ENCODE measurements at regions not wholly inside any gene's neighbourhood (a gene's known extent, or its start where the extent isn't known, plus 50 kb on each side); places are given as distances from the start of the nearest gene placed in this dataset.

- 44% methylated on average over 3 of the region's 3 CpGs for WGBS (ENCODE audit: low lambda C conversion rate)
- Histone ChIP-seq H3K4me3 (ENCODE audit: low read depth in 2 of 2, low read length in 1 of 2) (no peak overlapping the region; a peak in 1 of 4 replicates), H3K9ac (peak overlapping the region; percentile 61)
- TF ChIP-seq CHD2 (IDR thresholded peaks at IDR 0.05; ENCODE audit: low read length, partially characterized antibody) (no peak), TAF1 (IDR thresholded peaks at IDR 0.05; ENCODE audit: borderline replicate concordance, low read depth, low read length) (no peak), RAD21 (IDR thresholded peaks at IDR 0.05; ENCODE audit: low read length) (no peak), POLR2AphosphoS5 (IDR thresholded peaks at IDR 0.05; ENCODE audit: low read depth, low read length) (peak; percentile 64; the same call in 1 of the 2 replicates), NFIC (IDR thresholded peaks at IDR 0.05; ENCODE audit: borderline replicate concordance) (peak; percentile 81), JUND (IDR thresholded peaks at IDR 0.05) (peak; percentile 98), TCF12 (IDR thresholded peaks at IDR 0.05) (peak; percentile 98), FOSL2 (IDR thresholded peaks at IDR 0.05; ENCODE audit: borderline replicate concordance, low read depth) (peak; percentile 94), MAX (IDR thresholded peaks at IDR 0.05; ENCODE audit: low read depth) (no peak), SMC3 (IDR thresholded peaks at IDR 0.05; ENCODE audit: low read depth, low read length) (no peak), MXI1 (IDR thresholded peaks at IDR 0.05; ENCODE audit: low read depth, low read length) (no peak), RFX5 (IDR thresholded peaks at IDR 0.05; ENCODE audit: low read length) (no peak), USF1 (IDR thresholded peaks at IDR 0.05; ENCODE audit: borderline replicate concordance, low read depth) (no peak), GATA2 (CRISPR knock-in tag; IDR thresholded peaks at IDR 0.05) (no peak), PBX3 (IDR thresholded peaks at IDR 0.05) (peak; percentile 84), RCOR1 (IDR thresholded peaks at IDR 0.05; ENCODE audit: low read length) (no peak), ZBTB33 (IDR thresholded peaks at IDR 0.05; ENCODE audit: borderline replicate concordance, low read depth) (peak; percentile 39; the same call in 1 of the 2 replicates), FOXM1 (IDR thresholded peaks at IDR 0.05; ENCODE audit: low read depth) (peak; percentile 93), YY1 (IDR thresholded peaks at IDR 0.05; ENCODE audit: low read depth) (no peak), MEF2A (IDR thresholded peaks at IDR 0.05; ENCODE audit: borderline replicate concordance, low read depth) (peak; percentile 79; the same call in 1 of the 2 replicates), EP300 (IDR thresholded peaks at IDR 0.05; ENCODE audit: borderline replicate concordance in 1 of 2, low read depth in 1 of 2, low read length in 1 of 2) (peak in 1 of 2 experiments; percentile 96; a peak in 3 of 4 replicates), NRF1 (IDR thresholded peaks at IDR 0.05; ENCODE audit: low read depth, low read length) (no peak), TEAD4 (IDR thresholded peaks at IDR 0.05; ENCODE audit: borderline replicate concordance, insufficient read depth) (peak; percentile 67; the same call in 1 of the 2 replicates), CTCF (IDR thresholded peaks at IDR 0.05) (no peak), RXRA (IDR thresholded peaks at IDR 0.05; ENCODE audit: borderline replicate concordance, low read depth) (peak; percentile 64; the same call in 1 of the 2 replicates), EZH2phosphoT487 (IDR thresholded peaks at IDR 0.05; ENCODE audit: borderline replicate concordance, low read depth) (no peak), SIN3A (IDR thresholded peaks at IDR 0.05; ENCODE audit: borderline replicate concordance, low read depth, low read length) (no peak), FOXJ3 (CRISPR knock-in tag; IDR thresholded peaks at IDR 0.05) (no peak), ELF1 (IDR thresholded peaks at IDR 0.05) (no peak; the same call in 1 of the 2 replicates), GABPA (IDR thresholded peaks at IDR 0.05; ENCODE audit: low read depth) (peak; percentile 44; the same call in 1 of the 2 replicates)
Observed at GRCh38 chr2:212843409-212844199, 305.0 kb upstream of the ERBB4 start.

More at GRCh38 chr2:212843409-212844199, 305.0 kb upstream of the ERBB4 start:
- Histone ChIP-seq H3K79me2 (ENCODE audit: insufficient read depth) (no peaks in the 10 kb centered on the region), H2AFZ (ENCODE audit: low read depth) (0 out of 2 replicates have a peak overlapping the region, but pooled peaks have one; percentile 19), H4K20me1 (ENCODE audit: insufficient read depth) (no peaks in the 10 kb centered on the region), H3K4me2 (peak overlapping the region; percentile 45), H3K36me3 (replicated peaks in 1 of 2; ENCODE audit: control insufficient read depth in 1 of 2, insufficient read depth in 2 of 2, low read length in 1 of 2) (no peaks in the 10 kb centered on the region), H3K9me3 (no peaks in the 10 kb centered on the region), H3F3A (replicated peaks; ENCODE audit: insufficient read depth) (peaks cover 37% of the 10 kb centered on the region), H3K9me2 (no peaks in the 10 kb centered on the region), H3K27ac (ENCODE audit: low read depth in 2 of 2, low read length in 1 of 2) (peak overlapping the region; percentile 34 to 99; a peak in 3 of 4 replicates), H3K27me3 (ENCODE audit: insufficient read depth) (no peaks in the 10 kb centered on the region), H3K4me1 (ENCODE audit: control insufficient read depth in 1 of 2, insufficient read depth in 2 of 2, low read depth in 1 of 2, low read length in 1 of 2) (peaks cover 0 to 26% of the 10 kb centered on the region in 2 experiments; a peak in 3 of 4 replicates)
- CTCF ChIA-PET = no interaction called here
- POLR2A ChIA-PET = no interaction called here
- DNase-seq = no peak
